Caco-2 (cell line): ENCODE measurements at regions not wholly inside any gene's neighbourhood (a gene's known extent, or its start where the extent isn't known, plus 50 kb on each side); places are given as distances from the start of the nearest gene placed in this dataset.

Experiments
- BruUV-seq: library from RNA; stranded (reverse); fragments of 400-500 nt; replicated peaks from 2 replicates; lab custom pipeline; 2021; lab: Mats Ljungman, UMichigan
- CTCF ChIA-PET: fragments of 300-600 bp; sonication (Branson Sonifier 250); formaldehyde crosslinking; loops from one replicate; lab custom pipeline; 2022; ENCODE audit warnings: antibody characterized with exemption; lab: Charles Lee
- POLR2A ChIA-PET: fragments of 300-600 bp; sonication (Branson Sonifier 250); formaldehyde crosslinking; loops from one replicate; lab custom pipeline; 2022; ENCODE audit warnings: antibody characterized with exemption; lab: Charles Lee
- DNase-seq, 2 experiments: peaks; one replicate each; pipeline versions ENCODE4 v3.0.0 to v3.0.0-alpha.2; 2020 to 2022
- H3K27me3 ChIP-seq: replicated peaks from 2 replicates; pipeline ENCODE4 v1.6.0; 2011; ENCODE audit warnings: low read length; ENCODE audit not compliant: control insufficient read depth, insufficient read depth
- H3K36me3 ChIP-seq: 2 replicates; pipeline ENCODE4 v1.5.1; 2011; ENCODE audit warnings: low read length; ENCODE audit not compliant: control insufficient read depth, insufficient read depth
- H3K4me1 ChIP-seq: fragments of 250-450 bp; sonication (Bioruptor Pico); 2 replicates; pipeline ENCODE4 v1.5.1; 2020; ENCODE audit warnings: mild to moderate bottlenecking
- H3K4me3 ChIP-seq: 2 replicates; pipeline ENCODE4 v1.5.1; 2011; ENCODE audit warnings: low read depth, mild to moderate bottlenecking, control low read depth, low read length
- H3K9me3 ChIP-seq: fragments of 250-450 bp; sonication (Bioruptor Pico); 2 replicates; pipeline ENCODE4 v1.5.1; 2020; ENCODE audit warnings: mild to moderate bottlenecking, moderate library complexity
- H3K27ac Mint-ChIP-seq: one replicate; pipeline ENCODE4 v1.8.0; 2022; ENCODE audit warnings: mixed read lengths; ENCODE audit not compliant: unreplicated experiment
- H3K27me3 Mint-ChIP-seq: one replicate; pipeline ENCODE4 v1.8.0; 2022; ENCODE audit warnings: mixed read lengths; ENCODE audit not compliant: insufficient read depth, unreplicated experiment
- H3K36me3 Mint-ChIP-seq: one replicate; pipeline ENCODE4 v1.8.0; 2022; ENCODE audit warnings: mild to moderate bottlenecking, mixed read lengths; ENCODE audit not compliant: insufficient read depth, unreplicated experiment
- H3K4me1 Mint-ChIP-seq: one replicate; pipeline ENCODE4 v1.8.0; 2022; ENCODE audit warnings: low read depth, mixed read lengths; ENCODE audit not compliant: unreplicated experiment
- H3K4me3 Mint-ChIP-seq: one replicate; pipeline ENCODE4 v1.8.0; 2022; ENCODE audit warnings: mild to moderate bottlenecking, moderate library complexity, mixed read lengths; ENCODE audit not compliant: unreplicated experiment
- H3K9me3 Mint-ChIP-seq: one replicate; pipeline ENCODE4 v1.8.0; 2022; ENCODE audit warnings: mixed read lengths; ENCODE audit not compliant: unreplicated experiment
- CTCF ChIP-seq, 2 experiments: fragments of 200-600 bp in 1 of 2; IDR thresholded peaks; 1 replicate in 1 of 2; 2 replicates in 1 of 2; pipeline versions ENCODE4 v1.5.1 to v1.8.0; 2011 to 2022; ENCODE audit warnings: antibody characterized with exemption in 1 of 2, control low read depth in 1 of 2, inconsistent platforms in 1 of 2, low read depth in 1 of 2, low read length in 1 of 2, mild to moderate bottlenecking in 1 of 2, moderate library complexity in 1 of 2; ENCODE audit not compliant: insufficient read depth in 1 of 2, severe bottlenecking in 1 of 2, unreplicated experiment in 1 of 2
- intact Hi-C: fragments of 100-400 bp; cut with micrococcal nuclease; formaldehyde crosslinking; loops from one replicate; pipeline ENCODE4 v1.10.0; 2022; ENCODE audit not compliant: unreplicated experiment

GRCh38 chr9:26148128-26148527 lies 469.9 kb upstream of the TUSC1 start:
- no peak for TF ChIP-seq CTCF (IDR thresholded peaks at IDR 0.05; ENCODE audit: insufficient read depth in 1 of 2, low read depth in 1 of 2, low read length in 1 of 2, severe bottlenecking in 1 of 2, unreplicated experiment in 1 of 2)
- no peaks in the 10 kb centered on the region for H3K9me3 Mint-ChIP-seq
- H3K4me1 ChIP-seq = no peaks in the 10 kb centered on the region
- intact Hi-C loops = no loop called here
- H3K4me3 ChIP-seq = no peak overlapping the region
- no peaks in the 10 kb centered on the region for H3K27me3 ChIP-seq
- CTCF ChIA-PET = no interaction called here
- H3K4me3 Mint-ChIP-seq = no peak overlapping the region
- H3K36me3 Mint-ChIP-seq = no peaks in the 10 kb centered on the region
- no peaks in the 10 kb centered on the region for H3K27me3 Mint-ChIP-seq
- H3K27ac Mint-ChIP-seq = no peak overlapping the region
- no peaks in the 10 kb centered on the region for H3K9me3 ChIP-seq
- H3K36me3 ChIP-seq = no peaks in the 10 kb centered on the region
- no TSS peak for BruUV-seq
- no peak for DNase-seq
- POLR2A ChIA-PET = no interaction called here
- no peaks in the 10 kb centered on the region for H3K4me1 Mint-ChIP-seq

GRCh38 chr9:26145938-26146337 lies 467.7 kb upstream of the TUSC1 start:
- no peak overlapping the region for H3K27ac Mint-ChIP-seq
- H3K36me3 Mint-ChIP-seq = no peaks in the 10 kb centered on the region
- no TSS peak for BruUV-seq
- no peaks in the 10 kb centered on the region for H3K4me1 Mint-ChIP-seq
- no peaks in the 10 kb centered on the region for H3K9me3 Mint-ChIP-seq
- no peak for DNase-seq
- Histone ChIP-seq H3K9me3 (no peaks in the 10 kb centered on the region), H3K4me3 (no peak overlapping the region), H3K27me3 (no peaks in the 10 kb centered on the region), H3K4me1 (no peaks in the 10 kb centered on the region), H3K36me3 (no peaks in the 10 kb centered on the region)
- ChIA-PET POLR2A (no interaction called here), CTCF (no interaction called here)
- intact Hi-C loops = no loop called here
- H3K27me3 Mint-ChIP-seq = no peaks in the 10 kb centered on the region
- TF ChIP-seq CTCF (IDR thresholded peaks at IDR 0.05; ENCODE audit: insufficient read depth in 1 of 2, low read depth in 1 of 2, low read length in 1 of 2, severe bottlenecking in 1 of 2, unreplicated experiment in 1 of 2) = no peak
- no peak overlapping the region for H3K4me3 Mint-ChIP-seq

- POLR2A ChIA-PET = no interaction called here
- H3K4me3 ChIP-seq = no peak overlapping the region
- H3K9me3 Mint-ChIP-seq = no peaks in the 10 kb centered on the region
- no peak overlapping the region for H3K4me3 Mint-ChIP-seq
- H3K36me3 ChIP-seq = no peaks in the 10 kb centered on the region
- no peaks in the 10 kb centered on the region for H3K27me3 ChIP-seq
- no TSS peak for BruUV-seq
- no peaks in the 10 kb centered on the region for H3K27me3 Mint-ChIP-seq
- H3K4me1 ChIP-seq = no peaks in the 10 kb centered on the region
- H3K4me1 Mint-ChIP-seq = no peaks in the 10 kb centered on the region
- no peak for TF ChIP-seq CTCF (IDR thresholded peaks at IDR 0.05; ENCODE audit: insufficient read depth in 1 of 2, low read depth in 1 of 2, low read length in 1 of 2, severe bottlenecking in 1 of 2, unreplicated experiment in 1 of 2)
- CTCF ChIA-PET = no interaction called here
- no peak for DNase-seq
- H3K27ac Mint-ChIP-seq = no peak overlapping the region
- no peaks in the 10 kb centered on the region for H3K9me3 ChIP-seq
- intact Hi-C loops = no loop called here
- no peaks in the 10 kb centered on the region for H3K36me3 Mint-ChIP-seq
These were observed 464.4 kb upstream of the TUSC1 start for GRCh38 chr9:26142631-26143030.
